HL-60 (cell line): ENCODE measurements at regions not wholly inside any gene's neighbourhood (a gene's known extent, or its start where the extent isn't known, plus 50 kb on each side); places are given as distances from the start of the nearest gene placed in this dataset.

Source experiments
- POLR2AphosphoS5 ChIP-seq: IDR thresholded peaks from 2 replicates; pipeline ENCODE4 v1.6.1; 2012; ENCODE audit warnings: low read depth
- SPI1 ChIP-seq: IDR thresholded peaks from 2 replicates; pipeline ENCODE4 v1.6.1; 2012; ENCODE audit warnings: low read depth, mild to moderate bottlenecking, borderline replicate concordance
- TF ChIP-seq, protein P1 (sequence below): IDR thresholded peaks from one replicate; pipeline ENCODE4 v1.5.1; 2011; ENCODE audit warnings: low read length, control low read depth, inconsistent platforms; ENCODE audit not compliant: insufficient read depth
- TF ChIP-seq, protein P2 (sequence below): IDR thresholded peaks from 2 replicates; pipeline ENCODE4 v1.6.1; 2012; ENCODE audit warnings: low read depth; ENCODE audit not compliant: insufficient replicate concordance

DNA sequence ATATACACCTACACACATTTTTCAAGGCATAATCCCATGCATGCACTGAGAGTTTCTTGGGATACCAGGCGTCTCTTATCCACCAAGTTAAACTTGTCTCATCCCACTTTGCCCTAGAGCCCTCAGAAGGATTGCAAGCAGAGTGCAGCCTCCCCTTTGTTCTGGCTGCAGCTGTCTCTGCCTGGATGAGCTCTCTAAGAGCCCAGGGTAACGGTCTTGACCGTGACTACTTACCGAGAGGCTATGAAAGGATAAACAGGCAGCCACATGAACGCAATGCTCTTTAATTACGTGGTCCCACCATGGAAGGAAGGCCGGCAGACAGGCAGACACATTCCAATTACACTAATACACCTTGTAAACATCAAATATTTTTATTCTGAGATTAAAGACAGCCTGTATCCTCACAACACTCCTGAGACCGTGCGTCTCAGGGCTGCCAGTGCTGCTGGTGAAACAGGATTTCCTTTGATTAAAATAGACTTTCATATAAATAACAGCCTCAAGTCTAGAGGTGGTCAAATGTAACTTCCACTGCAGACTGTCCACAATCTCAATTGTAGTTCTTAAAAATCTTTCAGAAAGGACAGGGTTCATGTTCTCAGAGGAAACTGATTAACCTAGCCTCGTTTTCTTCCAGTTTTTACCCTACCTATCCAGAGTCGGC, 210.0 kb upstream of the PRDM1 start:
- TF ChIP-seq, protein P1, sequence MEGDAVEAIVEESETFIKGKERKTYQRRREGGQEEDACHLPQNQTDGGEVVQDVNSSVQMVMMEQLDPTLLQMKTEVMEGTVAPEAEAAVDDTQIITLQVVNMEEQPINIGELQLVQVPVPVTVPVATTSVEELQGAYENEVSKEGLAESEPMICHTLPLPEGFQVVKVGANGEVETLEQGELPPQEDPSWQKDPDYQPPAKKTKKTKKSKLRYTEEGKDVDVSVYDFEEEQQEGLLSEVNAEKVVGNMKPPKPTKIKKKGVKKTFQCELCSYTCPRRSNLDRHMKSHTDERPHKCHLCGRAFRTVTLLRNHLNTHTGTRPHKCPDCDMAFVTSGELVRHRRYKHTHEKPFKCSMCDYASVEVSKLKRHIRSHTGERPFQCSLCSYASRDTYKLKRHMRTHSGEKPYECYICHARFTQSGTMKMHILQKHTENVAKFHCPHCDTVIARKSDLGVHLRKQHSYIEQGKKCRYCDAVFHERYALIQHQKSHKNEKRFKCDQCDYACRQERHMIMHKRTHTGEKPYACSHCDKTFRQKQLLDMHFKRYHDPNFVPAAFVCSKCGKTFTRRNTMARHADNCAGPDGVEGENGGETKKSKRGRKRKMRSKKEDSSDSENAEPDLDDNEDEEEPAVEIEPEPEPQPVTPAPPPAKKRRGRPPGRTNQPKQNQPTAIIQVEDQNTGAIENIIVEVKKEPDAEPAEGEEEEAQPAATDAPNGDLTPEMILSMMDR = no peak
- TF ChIP-seq, protein P2, sequence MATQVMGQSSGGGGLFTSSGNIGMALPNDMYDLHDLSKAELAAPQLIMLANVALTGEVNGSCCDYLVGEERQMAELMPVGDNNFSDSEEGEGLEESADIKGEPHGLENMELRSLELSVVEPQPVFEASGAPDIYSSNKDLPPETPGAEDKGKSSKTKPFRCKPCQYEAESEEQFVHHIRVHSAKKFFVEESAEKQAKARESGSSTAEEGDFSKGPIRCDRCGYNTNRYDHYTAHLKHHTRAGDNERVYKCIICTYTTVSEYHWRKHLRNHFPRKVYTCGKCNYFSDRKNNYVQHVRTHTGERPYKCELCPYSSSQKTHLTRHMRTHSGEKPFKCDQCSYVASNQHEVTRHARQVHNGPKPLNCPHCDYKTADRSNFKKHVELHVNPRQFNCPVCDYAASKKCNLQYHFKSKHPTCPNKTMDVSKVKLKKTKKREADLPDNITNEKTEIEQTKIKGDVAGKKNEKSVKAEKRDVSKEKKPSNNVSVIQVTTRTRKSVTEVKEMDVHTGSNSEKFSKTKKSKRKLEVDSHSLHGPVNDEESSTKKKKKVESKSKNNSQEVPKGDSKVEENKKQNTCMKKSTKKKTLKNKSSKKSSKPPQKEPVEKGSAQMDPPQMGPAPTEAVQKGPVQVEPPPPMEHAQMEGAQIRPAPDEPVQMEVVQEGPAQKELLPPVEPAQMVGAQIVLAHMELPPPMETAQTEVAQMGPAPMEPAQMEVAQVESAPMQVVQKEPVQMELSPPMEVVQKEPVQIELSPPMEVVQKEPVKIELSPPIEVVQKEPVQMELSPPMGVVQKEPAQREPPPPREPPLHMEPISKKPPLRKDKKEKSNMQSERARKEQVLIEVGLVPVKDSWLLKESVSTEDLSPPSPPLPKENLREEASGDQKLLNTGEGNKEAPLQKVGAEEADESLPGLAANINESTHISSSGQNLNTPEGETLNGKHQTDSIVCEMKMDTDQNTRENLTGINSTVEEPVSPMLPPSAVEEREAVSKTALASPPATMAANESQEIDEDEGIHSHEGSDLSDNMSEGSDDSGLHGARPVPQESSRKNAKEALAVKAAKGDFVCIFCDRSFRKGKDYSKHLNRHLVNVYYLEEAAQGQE = no peak
- TF ChIP-seq POLR2AphosphoS5 = no peak
- TF ChIP-seq SPI1 = no peak
